ENCODE measurements at regions not wholly inside any gene's neighbourhood (a gene's known extent, or its start where the extent isn't known, plus 50 kb on each side); places are given as distances from the start of the nearest gene placed in this dataset.

DNA sequence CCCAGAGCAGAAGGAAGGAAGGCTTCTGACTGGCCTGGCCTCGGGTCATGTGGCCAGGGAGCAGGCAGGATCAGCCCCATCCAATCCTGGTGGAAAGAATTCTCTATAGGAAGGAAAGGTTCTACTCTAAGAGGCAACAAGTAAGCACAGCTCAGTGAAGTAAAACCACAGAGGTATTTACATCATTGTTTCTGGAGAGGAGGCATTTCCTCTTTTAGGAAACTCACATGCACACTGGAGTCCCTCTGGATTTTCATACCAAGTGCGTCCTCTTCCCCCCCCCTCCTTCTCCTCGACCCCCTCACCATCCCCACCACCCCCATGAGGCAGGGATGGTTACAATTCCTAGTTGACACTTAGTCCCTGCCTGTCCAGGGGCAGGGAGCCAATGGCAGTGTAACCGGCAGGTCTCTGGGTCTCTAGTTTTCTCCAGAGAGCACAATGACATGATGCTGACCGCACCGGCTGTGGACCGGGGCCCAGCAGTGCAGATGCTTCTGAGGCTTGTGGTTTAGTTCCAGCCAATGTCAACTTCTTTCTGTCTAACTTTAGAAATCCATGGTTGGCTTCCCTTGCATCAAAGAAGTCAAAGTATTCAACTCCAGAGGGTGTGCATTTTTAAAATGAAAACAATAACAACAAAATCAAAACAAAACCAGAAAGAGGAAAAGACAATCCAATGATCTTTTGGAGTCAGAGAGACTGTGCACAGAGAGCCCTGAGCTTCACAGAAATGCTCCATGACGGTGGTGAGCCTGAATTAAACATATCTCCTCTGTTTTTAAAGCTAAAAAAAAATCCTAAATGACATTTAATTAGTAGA, 230.3 kb upstream of the TLE3 start:
- no peak for DNase-seq

- DNase-seq, result no peak
Measured at GRCh38 chr15:70327328-70327855, 229.7 kb upstream of the TLE3 start.

DNA sequence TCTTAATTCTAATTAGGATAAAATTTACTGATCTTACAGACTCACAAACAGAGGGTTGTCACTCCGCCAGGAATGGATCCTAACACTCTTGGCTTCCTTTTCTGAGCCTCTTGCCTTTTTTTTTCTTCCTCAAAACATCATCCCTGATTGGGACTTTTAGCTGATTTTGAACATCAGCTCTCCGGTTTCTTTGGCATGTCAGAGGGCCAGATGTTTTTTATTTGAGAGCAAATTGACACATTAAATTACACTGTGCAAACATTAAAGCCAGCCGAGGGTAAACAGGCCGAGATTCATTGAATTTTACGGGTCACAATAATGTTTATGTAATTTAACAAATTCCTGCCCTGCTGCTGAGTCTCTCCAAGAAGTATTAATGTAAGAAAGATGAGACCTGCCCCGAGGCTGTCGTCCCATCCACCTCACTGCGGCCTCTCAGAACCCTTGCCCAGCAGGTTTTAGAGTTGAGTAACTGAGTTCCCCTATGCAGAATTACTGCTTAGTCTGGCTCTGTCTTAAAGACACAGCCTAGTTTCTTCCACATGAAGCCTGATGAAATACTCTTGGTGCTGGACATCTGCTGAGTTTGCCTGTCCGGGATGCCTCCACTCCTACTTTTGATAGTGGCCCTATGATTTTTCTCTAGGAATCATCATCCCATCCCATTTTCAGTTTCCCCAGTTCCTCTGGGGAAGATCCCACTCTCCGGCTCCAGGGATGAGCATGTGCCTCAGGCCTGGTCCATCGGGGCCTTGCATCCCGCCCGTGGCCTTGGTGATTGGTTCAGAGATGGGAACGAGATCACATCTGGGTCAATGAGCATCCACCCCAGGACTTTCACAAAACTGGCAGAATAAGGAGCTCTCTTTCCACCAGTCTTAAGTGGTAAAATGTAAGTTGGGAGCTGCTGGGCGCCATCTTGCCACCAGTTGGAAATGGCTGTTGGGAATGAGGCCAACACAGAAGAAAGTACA, 226.6 kb upstream of the TLE3 start:
- peak; percentile 83 to 90 for DNase-seq

- DNase-seq, result peak; percentile 86 to 88
Measured at GRCh38 chr15:70323111-70323851, 225.6 kb upstream of the TLE3 start.

- DNase-seq, result no peak
Measured at GRCh38 chr15:70322051-70322668, 224.4 kb upstream of the TLE3 start.

- DNase-seq, result peak; percentile 90 to 93
Measured at GRCh38 chr15:70321172-70321819, 223.6 kb upstream of the TLE3 start.

- no peak for DNase-seq
Measured at GRCh38 chr15:70320482-70320881, 222.8 kb upstream of the TLE3 start.

- no peak for DNase-seq
Measured at GRCh38 chr15:70320077-70320476, 222.4 kb upstream of the TLE3 start.

DNA sequence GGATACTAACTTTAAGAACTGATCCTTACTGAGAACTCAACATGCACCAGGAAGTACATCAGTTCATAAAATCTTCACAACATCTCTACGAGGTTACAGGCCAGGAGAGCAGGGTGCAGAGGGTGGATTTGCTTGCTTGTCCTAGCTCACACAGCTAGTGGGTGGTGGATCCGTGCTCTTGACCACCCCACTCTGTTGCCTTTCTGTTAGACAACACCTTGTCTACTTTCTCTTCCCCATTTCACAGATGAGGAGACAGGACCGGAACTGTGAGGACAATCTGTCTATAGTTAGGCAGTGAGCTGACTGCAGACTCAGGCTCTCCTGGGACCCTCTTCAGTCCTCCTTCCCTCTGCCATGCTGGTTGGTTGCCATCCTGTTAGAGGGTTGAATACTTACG, 221.7 kb upstream of the TLE3 start:
- DNase-seq, result no peak

DNA sequence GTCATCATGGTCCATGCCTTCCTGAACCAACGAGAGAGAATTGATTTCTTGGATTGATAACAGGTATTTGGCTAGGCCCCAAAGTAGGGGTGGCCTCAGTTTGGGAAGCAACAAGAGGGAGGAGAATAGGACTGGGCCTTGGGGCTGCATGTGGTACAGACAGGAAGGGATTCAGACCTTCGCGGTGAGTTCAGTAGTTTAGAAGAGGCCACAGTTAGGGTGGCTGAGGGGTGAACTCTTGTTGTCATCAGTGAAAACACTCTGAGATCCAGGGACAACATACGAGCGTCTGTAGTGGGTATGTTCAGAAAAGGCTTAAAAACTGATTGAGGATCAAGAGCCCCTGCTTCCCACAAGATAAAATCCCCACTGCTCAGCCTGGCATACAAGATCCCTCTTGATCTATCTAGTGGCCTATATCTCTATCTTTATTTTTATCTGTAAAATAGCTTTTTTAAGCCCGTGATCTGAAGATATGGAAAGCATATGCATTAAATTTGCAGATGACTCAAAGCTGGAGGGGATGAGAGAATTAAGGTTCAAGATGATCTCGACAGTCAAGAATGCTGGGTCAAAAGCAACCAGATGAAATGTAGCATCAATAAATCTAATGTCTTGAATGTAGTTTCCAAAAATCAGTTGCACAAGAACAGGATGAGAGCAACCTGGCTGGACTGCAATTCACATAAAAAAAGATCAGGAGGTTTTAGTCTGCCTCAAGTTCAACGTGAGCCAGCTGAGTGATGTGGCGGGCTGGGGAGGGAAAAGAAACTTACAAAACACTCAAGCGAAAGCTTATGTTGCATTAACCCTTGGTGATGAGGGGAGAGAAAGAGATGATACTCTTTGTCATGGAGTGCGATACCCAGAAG, 221.1 kb upstream of the TLE3 start:
- no peak for DNase-seq

DNA sequence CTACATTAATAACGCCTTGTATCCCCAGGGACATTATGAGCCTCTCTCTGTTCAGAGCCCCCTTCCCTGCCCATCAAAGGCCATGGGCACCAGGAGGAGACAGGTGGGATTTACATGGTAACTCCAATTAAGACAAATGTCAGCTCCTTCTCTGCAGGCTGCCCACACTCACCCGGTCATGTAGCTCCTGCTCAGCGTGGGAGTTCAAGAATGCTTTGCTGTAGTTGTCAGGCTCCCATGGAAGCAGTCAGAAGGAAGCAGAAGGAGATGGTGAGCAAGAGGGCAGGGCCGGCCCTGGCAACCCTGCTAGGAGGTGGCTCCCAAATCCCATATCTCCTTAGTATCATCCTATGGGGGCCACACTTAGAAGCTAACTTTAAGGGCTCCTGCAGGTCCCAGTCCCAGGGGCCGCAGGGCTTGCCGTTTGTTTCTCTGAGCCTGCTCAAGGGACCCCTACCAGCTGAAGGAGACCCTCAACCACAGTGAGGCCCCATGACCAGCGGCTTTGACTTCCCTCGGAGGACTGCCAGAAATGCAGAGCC, 218.4 kb upstream of the TLE3 start:
- no peak for DNase-seq

DNA sequence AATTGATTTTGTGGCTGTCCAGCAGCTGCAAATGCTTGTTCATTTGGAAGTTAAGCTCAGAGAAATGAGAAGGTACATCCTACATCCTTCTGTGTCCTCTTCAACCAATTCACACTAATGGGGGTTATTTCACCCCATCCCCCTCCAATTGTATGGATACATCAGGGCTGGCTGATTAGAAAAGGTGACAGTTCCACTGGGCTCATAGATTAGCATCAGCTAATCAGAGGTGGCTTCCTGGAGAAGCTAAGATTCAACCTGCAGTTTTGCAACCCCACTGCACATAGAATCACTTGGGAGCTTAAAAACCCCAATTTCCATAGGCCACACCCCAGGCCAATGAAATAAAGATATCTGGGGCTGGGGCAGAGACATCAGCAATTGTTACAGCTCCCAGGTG, 217.7 kb upstream of the TLE3 start:
- no peak for DNase-seq

- DNase-seq, result no peak
Measured at GRCh38 chr15:70314688-70315087, 217.0 kb upstream of the TLE3 start.

DNA sequence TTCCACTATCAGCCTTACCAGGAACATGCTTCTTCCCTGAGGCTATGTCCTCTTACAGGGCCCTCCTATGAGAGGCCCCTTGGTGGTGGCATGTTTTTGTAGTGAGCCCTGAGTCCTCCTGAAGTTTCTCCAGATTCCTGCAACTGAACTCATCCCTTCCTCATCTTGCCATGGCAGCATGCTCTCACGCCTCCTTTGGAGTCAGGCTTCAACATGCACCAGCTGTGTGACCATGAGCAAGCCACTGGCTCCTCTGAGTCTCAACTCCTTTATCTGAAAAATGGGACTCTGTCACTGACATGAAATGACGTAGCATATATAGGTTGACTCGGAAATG, 216.3 kb upstream of the TLE3 start:
- no peak for DNase-seq

- no peak for DNase-seq
Measured at GRCh38 chr15:70313099-70314017, 215.6 kb upstream of the TLE3 start.

- DNase-seq, result no peak
Measured at GRCh38 chr15:70311821-70312220, 214.1 kb upstream of the TLE3 start.

DNA sequence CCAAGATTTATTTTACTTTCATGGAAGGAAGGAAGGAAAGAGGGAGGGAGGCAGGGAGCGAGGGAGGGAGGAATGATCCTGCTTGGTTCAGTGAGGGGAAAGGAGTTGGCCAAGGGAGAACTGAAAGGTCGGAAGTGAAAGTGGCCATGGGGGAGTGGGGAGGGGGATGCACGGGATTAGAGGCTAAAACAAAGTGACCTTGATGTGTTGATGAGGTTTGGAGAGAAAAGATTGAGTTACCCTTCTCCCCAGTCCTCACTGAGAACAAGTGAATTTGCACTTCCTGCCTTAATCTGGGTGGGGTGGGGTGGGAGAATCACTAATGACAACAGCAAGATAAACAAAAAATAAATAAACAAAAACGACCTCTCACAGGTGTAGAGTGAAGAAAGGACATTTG, 212.0 kb upstream of the TLE3 start:
- no peak for DNase-seq

DNA sequence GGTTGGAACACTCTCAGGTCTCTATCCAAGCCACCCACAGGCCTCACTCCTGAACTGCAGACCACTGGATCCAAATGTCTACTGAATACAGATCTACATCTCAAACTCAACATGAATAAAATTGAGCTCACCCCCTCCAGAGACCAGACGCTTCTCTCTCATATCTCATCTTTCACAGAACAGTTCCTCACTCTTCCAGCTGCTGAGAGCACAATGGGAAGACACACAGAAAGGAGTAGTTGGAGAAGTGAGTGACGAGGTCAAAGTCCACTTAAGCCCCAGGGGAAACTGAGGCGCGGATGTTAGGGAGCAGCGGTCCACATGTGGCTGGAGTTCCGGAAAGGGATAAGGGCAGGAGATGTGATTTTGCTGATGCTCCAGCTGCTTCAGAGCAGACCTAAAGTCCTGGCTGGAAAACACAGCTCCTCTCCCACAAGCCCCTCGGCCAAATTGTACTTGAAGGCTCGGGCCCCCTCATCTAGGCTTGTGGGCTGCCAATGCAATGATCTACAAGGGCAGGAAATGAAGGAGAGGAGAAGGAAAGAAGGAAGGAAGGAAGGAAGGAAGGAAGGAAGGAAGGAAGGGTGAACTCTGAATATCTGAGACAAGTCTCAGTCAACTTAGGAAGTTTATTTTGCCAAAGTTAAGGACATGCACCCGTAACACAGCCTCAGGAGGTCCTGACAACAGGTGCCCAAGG, 211.2 kb upstream of the TLE3 start:
- no peak for DNase-seq
